Progenitor cell of endocrine pancreas (in vitro differentiated cells): ENCODE measurements at regions not wholly inside any gene's neighbourhood (a gene's known extent, or its start where the extent isn't known, plus 50 kb on each side); places are given as distances from the start of the nearest gene placed in this dataset.

Experiments
- DNase-seq: peaks from one replicate; pipeline ENCODE4 v3.0.0; 2021; ENCODE audit warnings: low spot score; ENCODE audit not compliant: unreplicated experiment
- H3K27ac Mint-ChIP-seq: 2 replicates; pipeline ENCODE4 v1.8.0; 2021; ENCODE audit warnings: mild to moderate bottlenecking, moderate library complexity, mixed read lengths
- H3K27me3 Mint-ChIP-seq: 2 replicates; pipeline ENCODE4 v1.8.0; 2021; ENCODE audit warnings: mixed read lengths
- H3K36me3 Mint-ChIP-seq: 2 replicates; pipeline ENCODE4 v1.8.0; 2022; ENCODE audit warnings: mixed read lengths; ENCODE audit not compliant: insufficient read depth
- H3K4me1 Mint-ChIP-seq: 2 replicates; pipeline ENCODE4 v1.8.0; 2021; ENCODE audit warnings: low read depth, mixed read lengths
- H3K4me3 Mint-ChIP-seq: 2 replicates; pipeline ENCODE4 v1.8.0; 2021; ENCODE audit warnings: low read depth, mild to moderate bottlenecking, moderate library complexity, mixed read lengths
- H3K9me3 Mint-ChIP-seq: 2 replicates; pipeline ENCODE4 v1.8.0; 2021; ENCODE audit warnings: low read depth, mixed read lengths
- CTCF ChIP-seq: fragments of 200-600 bp; sonication (generic); IDR thresholded peaks from one replicate; pipeline ENCODE4 v1.5.0; 2021; ENCODE audit warnings: antibody characterized with exemption, mild to moderate bottlenecking; ENCODE audit not compliant: unreplicated experiment

- Mint-ChIP-seq H3K27me3 (peaks cover 3% of the 10 kb centered on the region), H3K4me3 (no peak overlapping the region), H3K36me3 (no peaks in the 10 kb centered on the region), H3K4me1 (no peaks in the 10 kb centered on the region), H3K27ac (no peak overlapping the region), H3K9me3 (no peaks in the 10 kb centered on the region)
- TF ChIP-seq CTCF, result no peak
- no peak for DNase-seq
Observed at GRCh38 chr7:136030867-136031318, 53.7 kb upstream of the MTPN start.

- Mint-ChIP-seq H3K27ac (no peak overlapping the region), H3K36me3 (no peaks in the 10 kb centered on the region), H3K4me1 (no peaks in the 10 kb centered on the region), H3K9me3 (no peaks in the 10 kb centered on the region), H3K27me3 (peaks cover 3% of the 10 kb centered on the region), H3K4me3 (no peak overlapping the region)
- no peak for DNase-seq
- TF ChIP-seq CTCF, result no peak
Observed at GRCh38 chr7:136030330-136030729, 53.2 kb upstream of the MTPN start.

DNA sequence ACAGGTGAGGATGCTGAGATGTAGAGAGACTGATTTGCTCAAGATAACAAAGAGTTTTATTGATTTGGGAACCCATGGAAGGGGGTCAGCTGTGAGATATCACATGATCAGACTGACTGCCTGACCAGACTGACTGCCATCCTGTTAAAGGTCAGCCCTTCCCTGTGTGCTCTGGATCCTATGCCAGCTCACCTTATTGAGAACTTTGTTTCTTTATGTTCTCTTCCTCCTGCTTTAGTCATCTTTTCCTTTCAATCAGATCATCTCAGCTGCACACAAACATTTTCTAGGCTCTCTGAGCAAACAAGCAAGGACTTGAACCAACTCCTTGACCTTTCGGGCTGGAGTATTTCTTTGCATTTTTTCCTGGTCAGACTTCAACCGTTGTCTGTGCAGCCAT lies 50.0 kb upstream of the MTPN start:
- Mint-ChIP-seq H3K36me3 (no peaks in the 10 kb centered on the region), H3K27ac (no peak overlapping the region), H3K9me3 (no peaks in the 10 kb centered on the region), H3K27me3 (peaks cover 3% of the 10 kb centered on the region), H3K4me1 (peaks cover 3% of the 10 kb centered on the region), H3K4me3 (no peak overlapping the region)
- TF ChIP-seq CTCF, result no peak
- no peak for DNase-seq
